ENCODE measurements at regions not wholly inside any gene's neighbourhood (a gene's known extent, or its start where the extent isn't known, plus 50 kb on each side); places are given as distances from the start of the nearest gene placed in this dataset.

GRCh38 chr20:39132511-39132910, 170.4 kb downstream of the DHX35 start:
- TF ChIP-seq CTCF (IDR thresholded peaks at IDR 0.05; ENCODE audit: low read depth, low read length) = no peak
- TF ChIP-seq EZH2phosphoT487 (IDR thresholded peaks at IDR 0.05; ENCODE audit: low read depth) = no peak
